GM06990 (cell line): ENCODE measurements at regions not wholly inside any gene's neighbourhood (a gene's known extent, or its start where the extent isn't known, plus 50 kb on each side); places are given as distances from the start of the nearest gene placed in this dataset.

ENCODE experiments used
- DNase-seq: peaks from one replicate; pipeline ENCODE4 v3.0.0-alpha.2; 2011; ENCODE audit not compliant: insufficient read length; ENCODE audit errors: extremely low read depth
- H3K27me3 ChIP-seq: replicated peaks from 2 replicates; pipeline ENCODE4 v1.6.0; 2011; ENCODE audit warnings: low read length; ENCODE audit not compliant: control insufficient read depth, insufficient read depth
- H3K36me3 ChIP-seq: 2 replicates; pipeline ENCODE4 v1.5.1; 2011; ENCODE audit warnings: low read length; ENCODE audit not compliant: control insufficient read depth, insufficient read depth
- H3K4me3 ChIP-seq: replicated peaks from 2 replicates; pipeline ENCODE4 v1.5.1; 2011; ENCODE audit warnings: low read depth, mild to moderate bottlenecking, control low read depth, low read length
- CTCF ChIP-seq: IDR thresholded peaks from 2 replicates; pipeline ENCODE4 v1.5.1; 2011; ENCODE audit warnings: low read length, control low read depth, mild to moderate bottlenecking, inconsistent platforms; ENCODE audit not compliant: insufficient read depth, poor library complexity, severe bottlenecking

GRCh38 chr5:85769347-85769746, 848.4 kb upstream of the COX7C start:
- DNase-seq, result no peak
- Histone ChIP-seq H3K4me3 (no peak overlapping the region), H3K36me3 (no peaks in the 10 kb centered on the region), H3K27me3 (no peaks in the 10 kb centered on the region)
- TF ChIP-seq CTCF, result no peak

GRCh38 chr5:85784746-85785145, 833.0 kb upstream of the COX7C start:
- H3K4me3 ChIP-seq, result no peak overlapping the region
- no peaks in the 10 kb centered on the region for H3K36me3 ChIP-seq
- TF ChIP-seq CTCF, result no peak
- DNase-seq, result no peak
- no peaks in the 10 kb centered on the region for H3K27me3 ChIP-seq

GRCh38 chr5:85813146-85813545, 804.6 kb upstream of the COX7C start:
- no peak overlapping the region for H3K4me3 ChIP-seq
- DNase-seq, result no peak
- no peaks in the 10 kb centered on the region for H3K36me3 ChIP-seq
- H3K27me3 ChIP-seq, result no peaks in the 10 kb centered on the region
- TF ChIP-seq CTCF, result no peak

GRCh38 chr5:85814596-85814995, 803.1 kb upstream of the COX7C start:
- no peak for TF ChIP-seq CTCF
- Histone ChIP-seq H3K4me3 (no peak overlapping the region), H3K36me3 (no peaks in the 10 kb centered on the region), H3K27me3 (no peaks in the 10 kb centered on the region)
- DNase-seq, result no peak

GRCh38 chr5:85823462-85824426, 794.0 kb upstream of the COX7C start:
- Histone ChIP-seq H3K27me3 (no peaks in the 10 kb centered on the region), H3K4me3 (no peak overlapping the region), H3K36me3 (no peaks in the 10 kb centered on the region)
- TF ChIP-seq CTCF, result no peak
- no peak for DNase-seq

- DNase-seq, result no peak
- Histone ChIP-seq H3K27me3 (no peaks in the 10 kb centered on the region), H3K36me3 (no peaks in the 10 kb centered on the region), H3K4me3 (no peak overlapping the region)
- TF ChIP-seq CTCF, result no peak
Observed at GRCh38 chr5:85838781-85839180, 779.0 kb upstream of the COX7C start.
